Body of pancreas (tissue), 4 donors: ENCODE measurements at regions not wholly inside any gene's neighbourhood (a gene's known extent, or its start where the extent isn't known, plus 50 kb on each side); places are given as distances from the start of the nearest gene placed in this dataset.

Source experiments
- CTCF ChIP-seq, 7 experiments: fragments of 450-650 bp in 4 of 7; fragments of 200-600 bp in 3 of 7; sonication (generic) in 3 of 7; IDR thresholded peaks; one replicate each; pipeline ENCODE4 v1.5.1; 2016 to 2019; ENCODE audit warnings: antibody characterized with exemption in 7 of 7
- POLR2A ChIP-seq, 3 donors: fragments of 450-650 bp; IDR thresholded peaks; one replicate each; pipeline ENCODE4 v1.6.1; 2016; ENCODE audit warnings: antibody characterized with exemption in 3 of 3, mild to moderate bottlenecking in 2 of 3

GRCh38 chr9:30925126-30925525 lies 1459.3 kb upstream of the ACO1 start:
- no peak for TF ChIP-seq CTCF (IDR thresholded peaks at IDR 0.05)
- no peak for TF ChIP-seq POLR2A (IDR thresholded peaks at IDR 0.05)
